GM10266 (cell line): ENCODE measurements at regions not wholly inside any gene's neighbourhood (a gene's known extent, or its start where the extent isn't known, plus 50 kb on each side); places are given as distances from the start of the nearest gene placed in this dataset.

Source experiments
- DNase-seq: peaks from one replicate; pipeline ENCODE4 v3.0.0; 2012; ENCODE audit errors: extremely low spot score
- TF ChIP-seq, protein P1 (sequence below): IDR thresholded peaks from 2 replicates; pipeline ENCODE4 v1.5.1; 2012; ENCODE audit warnings: mild to moderate bottlenecking, low read depth; ENCODE audit not compliant: control insufficient read depth, insufficient read depth; ENCODE audit errors: missing control alignments

DNA sequence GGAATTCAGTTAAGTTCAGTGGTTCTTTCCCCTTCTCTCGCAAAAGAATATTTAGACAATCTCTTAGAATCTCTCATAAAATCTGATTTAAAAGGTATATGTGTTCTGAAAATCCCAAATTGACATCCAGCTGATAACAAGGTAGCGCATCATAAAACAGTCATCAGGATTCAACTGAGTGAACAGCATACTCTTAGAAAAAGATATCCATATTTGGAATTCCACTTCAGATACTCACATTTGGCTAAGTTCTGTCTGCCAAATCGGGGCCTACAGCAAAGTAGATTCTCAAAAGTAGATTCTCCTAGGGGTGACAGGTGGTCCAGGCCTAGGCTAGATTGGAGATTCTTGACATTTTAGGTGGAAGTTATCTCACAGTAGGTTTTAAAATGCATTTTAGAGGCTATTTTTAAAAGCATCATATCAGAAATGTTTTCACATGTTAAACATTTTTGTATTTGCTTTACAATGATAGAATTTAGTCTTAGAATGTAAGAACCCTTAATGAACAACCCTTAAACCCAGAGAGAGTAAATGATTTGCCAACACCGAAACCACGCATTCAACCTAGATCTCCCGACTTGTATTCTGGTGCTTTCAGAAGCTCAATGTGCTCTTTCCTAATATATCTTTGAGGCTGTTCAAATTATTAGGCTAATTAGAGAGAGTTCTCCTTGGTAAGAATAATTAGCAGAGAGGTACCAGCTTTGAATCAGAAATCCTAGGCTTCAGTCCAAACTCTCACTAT, 318.9 kb downstream of the LMO4 start:
- DNase-seq = no peak
- TF ChIP-seq, protein P1, sequence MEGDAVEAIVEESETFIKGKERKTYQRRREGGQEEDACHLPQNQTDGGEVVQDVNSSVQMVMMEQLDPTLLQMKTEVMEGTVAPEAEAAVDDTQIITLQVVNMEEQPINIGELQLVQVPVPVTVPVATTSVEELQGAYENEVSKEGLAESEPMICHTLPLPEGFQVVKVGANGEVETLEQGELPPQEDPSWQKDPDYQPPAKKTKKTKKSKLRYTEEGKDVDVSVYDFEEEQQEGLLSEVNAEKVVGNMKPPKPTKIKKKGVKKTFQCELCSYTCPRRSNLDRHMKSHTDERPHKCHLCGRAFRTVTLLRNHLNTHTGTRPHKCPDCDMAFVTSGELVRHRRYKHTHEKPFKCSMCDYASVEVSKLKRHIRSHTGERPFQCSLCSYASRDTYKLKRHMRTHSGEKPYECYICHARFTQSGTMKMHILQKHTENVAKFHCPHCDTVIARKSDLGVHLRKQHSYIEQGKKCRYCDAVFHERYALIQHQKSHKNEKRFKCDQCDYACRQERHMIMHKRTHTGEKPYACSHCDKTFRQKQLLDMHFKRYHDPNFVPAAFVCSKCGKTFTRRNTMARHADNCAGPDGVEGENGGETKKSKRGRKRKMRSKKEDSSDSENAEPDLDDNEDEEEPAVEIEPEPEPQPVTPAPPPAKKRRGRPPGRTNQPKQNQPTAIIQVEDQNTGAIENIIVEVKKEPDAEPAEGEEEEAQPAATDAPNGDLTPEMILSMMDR = no peak

DNA sequence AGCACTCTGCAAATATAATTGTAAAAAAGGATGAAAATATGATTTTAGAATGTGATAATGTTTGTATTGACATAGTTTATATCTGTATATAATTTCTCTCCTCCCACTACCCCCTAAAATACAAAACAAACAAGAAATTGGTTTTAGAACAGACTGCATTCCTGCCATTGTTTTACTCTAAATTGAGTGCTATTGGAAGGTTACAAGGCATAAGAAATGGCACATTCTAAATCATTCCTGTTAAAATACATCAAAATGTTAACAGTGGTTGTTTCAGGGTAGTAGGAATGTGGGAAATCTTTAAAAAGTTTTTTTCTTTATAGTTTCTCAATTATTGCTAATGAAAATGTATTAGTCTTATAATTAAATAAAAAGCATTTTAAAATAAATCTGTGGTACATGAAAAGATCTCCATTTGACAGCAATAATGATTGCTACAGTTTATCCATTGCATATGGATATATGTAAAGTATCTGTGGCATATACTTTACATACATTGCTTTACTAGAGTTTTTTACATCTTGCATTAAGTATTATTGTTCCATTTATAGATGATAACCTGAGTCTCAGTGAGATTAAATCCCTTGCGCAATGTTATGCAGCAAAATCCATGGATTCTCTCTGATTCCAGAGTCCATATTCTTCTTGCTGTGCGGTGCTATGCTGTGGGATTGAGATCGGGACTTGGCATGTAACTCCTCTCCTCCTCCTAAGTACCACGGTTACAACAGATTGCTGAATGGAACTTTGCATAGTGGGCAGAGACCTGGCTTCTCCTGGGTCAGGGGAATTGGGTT, 319.8 kb downstream of the LMO4 start:
- DNase-seq = no peak
- TF ChIP-seq, protein P1 = no peak

DNA sequence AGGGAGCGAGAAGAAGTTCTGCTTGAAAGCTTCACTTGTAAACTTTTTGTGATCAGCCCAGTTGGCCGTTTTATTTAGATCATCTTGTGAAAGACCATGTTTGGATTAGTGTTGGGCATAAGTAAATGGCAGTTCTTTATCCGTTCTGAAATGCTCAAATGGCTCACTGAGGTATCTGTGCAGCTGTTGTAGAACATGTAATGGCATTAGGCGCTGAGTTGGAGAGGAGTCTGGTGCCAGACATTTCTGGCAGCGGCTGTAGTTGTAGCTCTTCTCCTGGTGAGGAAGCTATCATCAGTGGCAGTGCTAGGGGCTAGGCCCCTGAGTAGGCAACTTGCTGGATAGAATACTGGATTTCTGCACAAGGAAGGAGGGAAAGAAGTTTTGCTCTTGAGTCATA, 321.6 kb downstream of the LMO4 start:
- DNase-seq = no peak
- TF ChIP-seq, protein P1 = no peak

DNA sequence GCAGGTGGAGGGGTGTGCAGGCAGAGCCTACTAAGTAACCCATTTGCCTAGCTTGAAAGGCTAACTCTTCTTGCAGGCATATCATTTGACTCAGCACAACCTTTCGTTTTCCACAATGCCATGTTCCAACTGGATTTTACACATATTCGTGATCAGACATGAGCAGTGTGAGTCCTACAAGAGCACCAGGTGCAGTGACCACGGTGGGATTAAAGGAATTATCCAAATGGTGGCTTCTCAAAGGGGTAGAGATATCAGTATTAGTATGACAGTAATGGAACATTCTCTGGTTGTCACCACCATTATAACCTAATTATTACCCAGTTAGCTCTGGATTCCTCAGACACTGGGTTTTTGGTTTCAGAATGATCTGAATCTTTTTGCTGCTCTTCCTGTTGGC, 323.5 kb downstream of the LMO4 start:
- DNase-seq = no peak
- TF ChIP-seq, protein P1 = no peak

DNA sequence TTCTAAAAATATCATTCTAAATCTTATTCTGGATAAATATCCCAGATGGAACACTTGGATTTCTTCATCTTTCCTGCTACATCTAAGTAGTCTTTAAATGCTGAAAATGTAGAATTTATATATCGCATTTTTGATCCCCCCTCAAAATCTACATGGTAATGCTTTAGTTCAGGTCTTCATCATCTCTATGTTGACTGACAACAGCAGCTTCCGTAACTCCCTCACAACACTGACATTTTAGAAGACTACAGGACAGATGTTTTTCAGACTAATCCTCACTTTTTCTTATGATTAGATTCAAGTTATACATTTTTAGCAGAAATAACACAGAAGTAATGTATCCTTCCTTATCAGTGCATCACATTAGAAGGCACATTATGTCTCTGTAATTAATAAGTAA, 336.5 kb downstream of the LMO4 start:
- TF ChIP-seq, protein P1 = no peak

DNA sequence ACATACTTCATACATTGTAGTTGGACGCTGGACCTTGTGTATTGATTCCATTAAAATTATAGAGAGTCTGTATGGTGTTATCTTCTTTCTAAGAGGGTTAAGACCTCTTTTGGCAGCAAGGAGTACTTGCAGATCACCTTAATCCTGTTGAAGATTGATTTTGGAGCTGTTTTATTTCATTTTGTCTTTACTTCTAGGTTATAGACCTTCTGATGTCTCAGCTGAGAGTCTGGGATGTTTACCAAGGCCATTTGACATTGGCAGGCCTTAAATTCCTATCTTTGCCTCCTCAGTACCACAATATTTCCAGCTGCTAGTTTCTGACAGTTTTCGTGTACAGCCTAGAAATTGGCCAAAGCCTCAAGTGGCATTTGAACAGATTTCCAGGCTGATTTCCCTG, 338.0 kb downstream of the LMO4 start:
- TF ChIP-seq, protein P1 = no peak
- no peak for DNase-seq

More for the DNA sequence above, 336.5 kb downstream of the LMO4 start:
- DNase-seq = no peak

DNA sequence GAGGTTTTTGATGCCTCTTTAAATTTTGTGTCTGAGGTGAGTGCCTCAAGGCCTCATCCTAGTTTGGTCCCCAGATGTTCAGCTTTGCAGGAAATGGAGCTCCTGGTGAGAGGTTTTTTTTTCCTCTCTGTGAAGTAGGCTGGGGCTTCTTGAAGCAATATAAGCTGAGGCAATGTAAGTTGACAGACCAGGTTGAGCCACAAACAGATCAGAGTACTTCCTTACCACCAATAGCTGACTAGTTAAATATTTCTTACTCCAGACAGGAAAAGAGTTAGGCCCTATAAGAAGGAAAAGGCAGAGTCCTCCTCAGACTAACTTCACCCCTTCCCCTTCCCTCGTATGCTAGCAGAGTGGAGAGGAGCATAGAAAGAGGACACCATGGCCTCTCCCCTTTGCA, 341.0 kb downstream of the LMO4 start:
- DNase-seq = no peak
- TF ChIP-seq, protein P1 = no peak
